LNCAP (cell line): ENCODE measurements at regions not wholly inside any gene's neighbourhood (a gene's known extent, or its start where the extent isn't known, plus 50 kb on each side); places are given as distances from the start of the nearest gene placed in this dataset.
A peak's percentile ranks its signal among the peaks of the same experiment; 100 is the strongest.

Experiments
- TF ChIP-seq, protein P1 (sequence below): fragments of 450-650 bp; IDR thresholded peaks from 2 replicates; pipeline ENCODE4 v1.5.1; 2017; ENCODE audit warnings: mild to moderate bottlenecking

DNA sequence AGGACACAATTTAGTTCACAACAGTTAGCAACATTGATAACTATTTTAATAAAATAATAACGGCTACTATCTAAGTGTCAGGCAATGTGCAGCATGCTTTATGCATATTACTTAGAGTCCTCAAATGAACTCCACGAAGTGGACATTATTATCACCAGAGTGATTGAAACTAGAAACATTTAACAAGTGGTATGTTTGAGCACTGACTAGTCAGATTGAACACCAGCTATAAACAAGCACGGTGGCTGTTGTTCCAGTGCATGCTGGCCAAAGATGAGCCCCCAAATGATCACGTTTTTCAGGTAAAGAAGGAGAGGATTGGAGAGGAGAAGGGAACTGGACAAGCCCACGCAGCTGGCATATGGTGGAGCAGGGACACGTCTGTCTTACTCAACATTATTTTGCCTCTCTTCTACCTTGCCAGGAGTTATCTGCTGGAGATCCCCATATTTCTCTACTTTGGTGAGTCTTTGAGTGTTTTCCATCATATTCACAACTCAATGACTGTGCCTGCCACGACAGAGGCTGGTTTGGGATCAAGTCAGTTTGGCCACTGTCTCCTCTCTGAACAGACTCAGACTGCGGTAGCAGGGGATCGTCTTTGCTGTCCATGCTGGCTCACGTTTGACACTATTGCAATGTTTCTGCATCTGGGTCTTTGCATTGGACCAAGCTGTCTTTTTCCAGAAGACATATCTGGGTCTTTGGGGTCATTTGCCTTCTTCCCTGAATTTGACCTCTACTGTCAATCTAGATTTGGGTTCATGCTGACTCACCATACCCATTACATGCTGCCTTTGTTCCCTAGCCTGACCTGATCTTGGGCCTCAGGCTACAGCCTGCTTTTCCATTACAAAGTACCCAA is 66.0 kb upstream of the ACSL3 start:
- TF ChIP-seq, protein P1, sequence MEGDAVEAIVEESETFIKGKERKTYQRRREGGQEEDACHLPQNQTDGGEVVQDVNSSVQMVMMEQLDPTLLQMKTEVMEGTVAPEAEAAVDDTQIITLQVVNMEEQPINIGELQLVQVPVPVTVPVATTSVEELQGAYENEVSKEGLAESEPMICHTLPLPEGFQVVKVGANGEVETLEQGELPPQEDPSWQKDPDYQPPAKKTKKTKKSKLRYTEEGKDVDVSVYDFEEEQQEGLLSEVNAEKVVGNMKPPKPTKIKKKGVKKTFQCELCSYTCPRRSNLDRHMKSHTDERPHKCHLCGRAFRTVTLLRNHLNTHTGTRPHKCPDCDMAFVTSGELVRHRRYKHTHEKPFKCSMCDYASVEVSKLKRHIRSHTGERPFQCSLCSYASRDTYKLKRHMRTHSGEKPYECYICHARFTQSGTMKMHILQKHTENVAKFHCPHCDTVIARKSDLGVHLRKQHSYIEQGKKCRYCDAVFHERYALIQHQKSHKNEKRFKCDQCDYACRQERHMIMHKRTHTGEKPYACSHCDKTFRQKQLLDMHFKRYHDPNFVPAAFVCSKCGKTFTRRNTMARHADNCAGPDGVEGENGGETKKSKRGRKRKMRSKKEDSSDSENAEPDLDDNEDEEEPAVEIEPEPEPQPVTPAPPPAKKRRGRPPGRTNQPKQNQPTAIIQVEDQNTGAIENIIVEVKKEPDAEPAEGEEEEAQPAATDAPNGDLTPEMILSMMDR = no peak

GRCh38 chr2:222795450-222796357 is 65.1 kb upstream of the ACSL3 start:
- TF ChIP-seq, protein P1 = no peak

GRCh38 chr2:222796413-222797103 is 64.3 kb upstream of the ACSL3 start:
- TF ChIP-seq, protein P1 = no peak

DNA sequence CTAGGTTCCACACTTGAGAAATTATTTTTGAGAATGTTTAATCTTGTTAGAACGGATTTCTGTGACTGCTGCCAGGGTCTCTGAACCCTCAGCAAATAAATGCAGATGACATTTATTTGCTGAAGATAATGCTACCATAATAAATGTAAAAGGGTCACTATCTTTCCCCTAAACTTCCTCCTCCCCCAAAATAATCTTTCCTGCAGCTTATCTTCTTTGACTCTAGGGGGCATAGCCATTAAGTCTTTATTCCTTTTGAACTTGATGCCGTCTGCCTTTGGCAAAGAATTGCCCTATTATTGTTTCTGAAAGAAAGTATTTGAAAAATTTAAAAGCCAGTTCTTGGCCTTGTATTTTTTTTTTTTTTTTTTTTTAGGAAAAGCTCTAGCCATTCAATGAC is 63.6 kb upstream of the ACSL3 start:
- TF ChIP-seq, protein P1 = peak; percentile 49

DNA sequence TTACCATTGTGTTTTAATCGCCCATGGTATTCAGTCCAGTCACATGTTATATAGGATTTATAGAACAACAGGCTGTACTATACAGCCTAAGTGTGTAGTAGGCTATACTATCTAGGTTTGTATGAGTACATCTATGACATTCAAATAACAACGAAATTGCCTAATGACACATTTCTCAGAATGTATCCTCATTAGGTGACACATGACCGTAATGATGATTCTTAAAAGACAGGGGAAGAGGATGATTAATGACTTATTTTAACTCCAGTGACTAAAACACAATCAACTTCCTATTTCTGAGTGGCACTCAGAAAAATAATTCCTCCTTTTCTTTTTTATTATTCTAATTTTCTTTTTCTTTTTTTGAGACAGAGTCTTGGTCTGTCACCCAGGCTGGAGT is 63.0 kb upstream of the ACSL3 start:
- TF ChIP-seq, protein P1 = no peak

- TF ChIP-seq, protein P1 = no peak
Observed at GRCh38 chr2:222798528-222798927, 62.3 kb upstream of the ACSL3 start.

GRCh38 chr2:222799262-222799918 is 61.4 kb upstream of the ACSL3 start:
- TF ChIP-seq, protein P1 = no peak
